ENCODE measurements at regions not wholly inside any gene's neighbourhood (a gene's known extent, or its start where the extent isn't known, plus 50 kb on each side); places are given as distances from the start of the nearest gene placed in this dataset.

GRCh38 chr6:103629613-103630012, 1230.1 kb downstream of the HACE1 start (continued):
- no peak for TF ChIP-seq ZBTB40 (IDR thresholded peaks at IDR 0.05)
- TF ChIP-seq ZBTB40 (CRISPR knock-in tag; IDR thresholded peaks at IDR 0.05) = no peak
- TF ChIP-seq HSF4 (CRISPR knock-in tag; IDR thresholded peaks at IDR 0.05; ENCODE audit: borderline replicate concordance) = no peak
- TF ChIP-seq ZBTB26 (CRISPR knock-in tag; IDR thresholded peaks at IDR 0.05) = no peak
- no peak for TF ChIP-seq CBX5 (IDR thresholded peaks at IDR 0.05; ENCODE audit: borderline replicate concordance, low read depth)
- no peak for TF ChIP-seq PHF20 (IDR thresholded peaks at IDR 0.05; ENCODE audit: partially characterized antibody)
